ENCODE measurements at regions not wholly inside any gene's neighbourhood (a gene's known extent, or its start where the extent isn't known, plus 50 kb on each side); places are given as distances from the start of the nearest gene placed in this dataset.

DNA sequence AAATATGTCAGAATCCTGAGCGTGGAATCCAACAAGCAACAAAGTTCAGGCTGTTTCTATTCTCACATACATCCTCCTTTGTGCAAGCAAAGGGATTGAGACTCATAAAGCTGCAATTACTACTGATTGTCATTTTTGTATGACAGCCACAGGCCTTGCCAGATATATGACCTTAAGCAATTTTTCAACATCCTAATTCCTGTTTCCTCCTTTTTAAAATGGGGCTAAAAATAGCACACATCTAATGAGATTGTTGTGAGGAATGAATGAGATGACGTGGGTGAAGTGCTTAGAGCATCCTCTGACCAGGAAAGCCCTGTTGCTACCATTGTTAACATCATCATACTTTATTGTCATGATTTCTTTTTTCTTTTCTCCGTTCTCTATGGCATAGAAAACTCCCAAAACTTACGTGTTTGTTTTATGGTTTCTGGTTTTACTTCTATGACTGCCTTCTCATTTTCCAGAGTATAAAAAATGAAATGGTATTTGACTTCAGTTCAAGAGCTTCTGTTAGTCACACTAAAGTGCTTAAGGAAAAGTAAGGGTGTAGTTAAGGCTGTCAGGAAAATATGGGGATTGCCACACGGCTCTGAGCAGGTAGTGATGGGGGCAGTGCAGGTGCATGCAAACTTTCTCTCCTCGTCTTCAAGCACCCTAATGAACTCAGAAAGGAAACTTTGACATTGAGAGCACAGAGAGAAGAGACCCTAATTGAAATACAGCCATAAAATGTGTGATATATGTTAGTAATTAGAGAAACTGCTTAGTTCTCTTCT, 590.6 kb upstream of the NETO1 start:
- CTCF ChIA-PET: interaction anchor here (0.6 kb wide), 1 partner anchor 170 kb away, joined by 3 read pairs; no protein-coding TSS in a partner anchor
- TF ChIP-seq, protein P1, sequence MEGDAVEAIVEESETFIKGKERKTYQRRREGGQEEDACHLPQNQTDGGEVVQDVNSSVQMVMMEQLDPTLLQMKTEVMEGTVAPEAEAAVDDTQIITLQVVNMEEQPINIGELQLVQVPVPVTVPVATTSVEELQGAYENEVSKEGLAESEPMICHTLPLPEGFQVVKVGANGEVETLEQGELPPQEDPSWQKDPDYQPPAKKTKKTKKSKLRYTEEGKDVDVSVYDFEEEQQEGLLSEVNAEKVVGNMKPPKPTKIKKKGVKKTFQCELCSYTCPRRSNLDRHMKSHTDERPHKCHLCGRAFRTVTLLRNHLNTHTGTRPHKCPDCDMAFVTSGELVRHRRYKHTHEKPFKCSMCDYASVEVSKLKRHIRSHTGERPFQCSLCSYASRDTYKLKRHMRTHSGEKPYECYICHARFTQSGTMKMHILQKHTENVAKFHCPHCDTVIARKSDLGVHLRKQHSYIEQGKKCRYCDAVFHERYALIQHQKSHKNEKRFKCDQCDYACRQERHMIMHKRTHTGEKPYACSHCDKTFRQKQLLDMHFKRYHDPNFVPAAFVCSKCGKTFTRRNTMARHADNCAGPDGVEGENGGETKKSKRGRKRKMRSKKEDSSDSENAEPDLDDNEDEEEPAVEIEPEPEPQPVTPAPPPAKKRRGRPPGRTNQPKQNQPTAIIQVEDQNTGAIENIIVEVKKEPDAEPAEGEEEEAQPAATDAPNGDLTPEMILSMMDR (IDR thresholded peaks at IDR 0.05; ENCODE audit: unreplicated experiment): no peak
- Mint-ChIP-seq H3K9me3 (ENCODE audit: low read depth, unreplicated experiment) (no peaks in the 10 kb centered on the region), H3K4me3 (ENCODE audit: low read depth, unreplicated experiment) (no peak overlapping the region), H3K27ac (ENCODE audit: unreplicated experiment) (no peak overlapping the region), H3K27me3 (ENCODE audit: unreplicated experiment) (no peaks in the 10 kb centered on the region), H3K36me3 (ENCODE audit: insufficient read depth, unreplicated experiment) (no peaks in the 10 kb centered on the region), H3K4me1 (ENCODE audit: low read depth, unreplicated experiment) (no peaks in the 10 kb centered on the region)
- no TSS peak for BruUV-seq (replicated peaks)
- DNase-seq: no peak
- intact Hi-C loops (cut with micrococcal nuclease; ENCODE audit: unreplicated experiment): no loop called here

DNA sequence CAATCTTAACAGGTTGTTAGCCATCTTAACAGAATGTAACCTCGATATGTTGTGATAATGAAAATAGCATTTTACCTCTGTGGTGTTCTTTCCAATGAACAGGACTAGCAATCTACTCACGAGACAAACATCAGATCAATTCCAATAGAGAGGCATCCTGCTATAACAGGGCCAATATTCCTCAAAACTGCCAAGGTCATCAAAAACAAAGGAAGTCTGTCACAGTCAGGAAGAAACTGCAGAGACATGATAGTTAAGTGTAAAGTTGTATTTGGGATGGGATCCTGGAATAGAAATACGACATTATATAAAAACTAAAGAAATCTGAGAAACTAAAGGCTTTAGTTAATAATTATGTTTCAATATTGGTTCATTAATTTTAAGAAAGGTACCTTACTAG, 588.9 kb upstream of the NETO1 start:
- intact Hi-C loops (cut with micrococcal nuclease; ENCODE audit: unreplicated experiment): no loop called here
- TF ChIP-seq, protein P1 (IDR thresholded peaks at IDR 0.05; ENCODE audit: unreplicated experiment): no peak
- H3K27me3 Mint-ChIP-seq (ENCODE audit: unreplicated experiment): no peaks in the 10 kb centered on the region
- H3K27ac Mint-ChIP-seq (ENCODE audit: unreplicated experiment): no peak overlapping the region
- H3K36me3 Mint-ChIP-seq (ENCODE audit: insufficient read depth, unreplicated experiment): no peaks in the 10 kb centered on the region
- H3K4me1 Mint-ChIP-seq (ENCODE audit: low read depth, unreplicated experiment): no peaks in the 10 kb centered on the region
- H3K4me3 Mint-ChIP-seq (ENCODE audit: low read depth, unreplicated experiment): no peak overlapping the region
- no peak for DNase-seq
- no TSS peak for BruUV-seq (replicated peaks)
- no peaks in the 10 kb centered on the region for H3K9me3 Mint-ChIP-seq (ENCODE audit: low read depth, unreplicated experiment)
- CTCF ChIA-PET: no interaction called here

DNA sequence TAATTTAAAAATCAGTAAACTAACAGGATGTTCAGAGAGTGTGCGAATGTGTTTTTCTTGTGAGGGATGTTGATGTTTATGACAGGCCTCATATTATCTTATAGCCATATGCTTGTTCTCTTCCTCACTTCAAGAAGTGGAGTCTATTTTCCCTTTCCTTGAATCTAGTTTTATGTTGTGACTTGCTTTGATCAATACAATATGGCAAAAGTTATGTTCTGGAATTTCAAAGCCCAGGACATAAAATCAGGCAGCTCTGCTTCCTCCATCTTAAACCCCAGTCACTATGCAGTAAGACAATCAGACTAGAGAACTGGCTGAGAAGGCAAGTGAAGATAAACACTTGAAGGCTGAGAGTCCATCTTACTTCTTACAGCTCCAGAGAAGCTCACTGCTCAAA, 585.1 kb upstream of the NETO1 start:
- Mint-ChIP-seq H3K4me1 (ENCODE audit: low read depth, unreplicated experiment) (no peaks in the 10 kb centered on the region), H3K27ac (ENCODE audit: unreplicated experiment) (no peak overlapping the region), H3K9me3 (ENCODE audit: low read depth, unreplicated experiment) (peaks cover 5% of the 10 kb centered on the region), H3K4me3 (ENCODE audit: low read depth, unreplicated experiment) (no peak overlapping the region), H3K27me3 (ENCODE audit: unreplicated experiment) (no peaks in the 10 kb centered on the region), H3K36me3 (ENCODE audit: insufficient read depth, unreplicated experiment) (no peaks in the 10 kb centered on the region)
- CTCF ChIA-PET: no interaction called here
- no peak for DNase-seq
- intact Hi-C loops (cut with micrococcal nuclease; ENCODE audit: unreplicated experiment): no loop called here
- TF ChIP-seq, protein P1 (IDR thresholded peaks at IDR 0.05; ENCODE audit: unreplicated experiment): no peak
- no TSS peak for BruUV-seq (replicated peaks)

DNA sequence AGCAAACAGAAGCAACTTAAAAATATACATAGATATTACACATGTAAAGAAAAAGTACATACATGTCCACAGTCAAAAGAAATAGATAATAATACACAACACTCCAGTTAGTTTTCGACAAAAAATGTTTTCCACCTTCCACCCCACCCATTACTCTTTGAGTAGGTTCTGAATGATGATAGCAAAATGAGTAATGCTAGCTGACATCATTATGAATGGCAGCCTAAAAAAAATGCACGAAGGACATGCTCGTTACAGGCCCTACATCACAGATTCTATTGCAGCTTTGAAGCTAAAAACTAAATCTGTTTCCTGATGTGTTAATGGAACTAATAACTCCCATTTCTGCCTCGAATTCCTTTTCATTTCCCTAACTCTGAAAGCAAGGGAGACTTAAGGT, 578.7 kb upstream of the NETO1 start:
- CTCF ChIA-PET: no interaction called here
- no peaks in the 10 kb centered on the region for H3K36me3 Mint-ChIP-seq (ENCODE audit: insufficient read depth, unreplicated experiment)
- intact Hi-C loops (cut with micrococcal nuclease; ENCODE audit: unreplicated experiment): no loop called here
- no peaks in the 10 kb centered on the region for H3K4me1 Mint-ChIP-seq (ENCODE audit: low read depth, unreplicated experiment)
- H3K27me3 Mint-ChIP-seq (ENCODE audit: unreplicated experiment): no peaks in the 10 kb centered on the region
- DNase-seq: no peak
- H3K4me3 Mint-ChIP-seq (ENCODE audit: low read depth, unreplicated experiment): no peak overlapping the region
- H3K27ac Mint-ChIP-seq (ENCODE audit: unreplicated experiment): no peak overlapping the region
- TF ChIP-seq, protein P1 (IDR thresholded peaks at IDR 0.05; ENCODE audit: unreplicated experiment): no peak
- BruUV-seq (replicated peaks): no TSS peak
- H3K9me3 Mint-ChIP-seq (ENCODE audit: low read depth, unreplicated experiment): peaks cover 5% of the 10 kb centered on the region

Measured in Calu3 (cell line).